NB4 (cell line): ENCODE measurements at regions not wholly inside any gene's neighbourhood (a gene's known extent, or its start where the extent isn't known, plus 50 kb on each side); places are given as distances from the start of the nearest gene placed in this dataset.

Source experiments
- CTCF ChIP-seq: IDR thresholded peaks from one replicate; pipeline ENCODE4 v1.5.1; 2012; ENCODE audit warnings: low read depth, low read length
- MYC ChIP-seq: IDR thresholded peaks from 2 replicates; pipeline ENCODE4 v1.6.1; 2011; ENCODE audit warnings: low read depth, low read length
- POLR2A ChIP-seq: IDR thresholded peaks from 2 replicates; pipeline ENCODE4 v1.6.1; 2011; ENCODE audit warnings: mild to moderate bottlenecking; ENCODE audit not compliant: insufficient read length; ENCODE audit errors: extremely low read depth

GRCh38 chr10:83978681-83979383 is 160.5 kb upstream of the GHITM start:
- TF ChIP-seq CTCF = peak; percentile 11
- TF ChIP-seq MYC = no peak
- TF ChIP-seq POLR2A = no peak
